ENCODE measurements at regions not wholly inside any gene's neighbourhood (a gene's known extent, or its start where the extent isn't known, plus 50 kb on each side); places are given as distances from the start of the nearest gene placed in this dataset.
"Not testable (repeated sequence)": the region's sequence is repeated elsewhere in the genome, so short reads cannot be mapped to it uniquely, and the experiment has no call there.

DNA sequence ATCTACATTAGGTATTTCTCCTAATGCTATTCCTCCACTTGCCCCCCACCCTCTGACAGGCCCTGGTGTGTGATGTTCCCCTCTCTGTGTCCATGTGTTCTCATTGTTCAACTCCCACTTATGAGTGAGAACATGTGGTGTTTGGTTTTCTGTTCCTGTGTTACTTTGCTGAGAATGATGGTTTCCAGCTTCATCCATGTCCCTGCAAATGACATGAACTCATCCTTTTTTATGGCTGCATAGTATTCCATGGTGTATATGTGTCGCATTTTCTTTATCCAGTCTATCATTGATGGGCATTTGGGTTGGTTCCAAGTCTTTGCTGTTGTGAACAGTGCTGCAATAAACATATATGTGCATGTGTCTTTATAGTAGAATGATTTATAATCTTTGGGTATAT lies 50.6 kb upstream of the GRHL3 start:
- not testable (repeated sequence) for DNase-seq (ENCODE audit: low spot score); FAIRE-seq

DNA sequence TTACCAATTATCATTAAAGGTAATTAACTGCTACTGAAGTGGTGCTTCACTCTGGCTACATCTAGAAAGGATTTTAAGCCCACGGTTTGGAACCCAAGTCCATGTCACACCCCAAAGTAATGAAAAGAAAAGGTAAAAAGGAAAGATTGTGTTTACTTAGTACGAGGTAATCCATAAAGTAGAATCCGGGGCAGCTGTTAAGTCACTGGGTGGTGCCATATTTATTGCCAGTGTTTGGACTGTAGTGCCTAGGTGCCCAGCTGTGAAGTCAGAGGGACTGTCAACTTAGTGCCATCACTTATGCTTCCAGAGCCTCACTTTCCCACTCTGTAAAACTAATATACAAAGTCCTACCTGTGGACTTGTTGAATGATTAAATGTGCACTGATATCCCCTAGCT lies 52.2 kb upstream of the GRHL3 start:
- DNase-seq (ENCODE audit: low spot score) (no peak), FAIRE-seq (no peak)

DNA sequence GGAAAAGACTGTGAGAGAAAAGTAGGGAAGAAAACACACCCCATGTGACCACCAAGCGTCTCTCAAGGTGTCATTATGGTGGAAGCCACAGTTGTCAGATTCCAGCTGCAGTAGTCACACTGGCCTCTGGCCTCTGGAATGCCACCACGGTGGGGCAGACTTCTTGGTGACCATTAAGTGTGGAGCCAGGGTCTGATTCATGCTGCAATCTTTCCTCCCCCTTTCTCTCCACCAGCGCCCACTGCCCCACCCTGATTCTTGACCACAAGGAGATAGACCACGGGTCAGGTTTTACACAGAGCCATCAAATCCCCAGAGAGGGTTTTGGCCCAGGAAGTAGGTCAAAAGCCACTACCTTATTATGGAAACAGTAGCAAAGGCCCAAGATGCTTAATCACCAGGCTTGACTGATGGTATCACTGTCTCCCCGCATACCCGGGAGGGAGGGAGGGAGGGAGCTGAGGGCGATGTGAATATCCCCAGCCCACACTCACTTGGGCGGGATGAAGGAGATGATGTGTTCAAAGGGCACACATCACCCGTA lies 52.7 kb upstream of the GRHL3 start:
- peak; percentile 99 for DNase-seq (ENCODE audit: low spot score)
- peak; percentile 98 for FAIRE-seq

GRCh38 chr1:24263746-24264145 lies 55.4 kb upstream of the GRHL3 start:
- DNase-seq (ENCODE audit: low spot score) (no peak), FAIRE-seq (no peak)

- DNase-seq (ENCODE audit: low spot score) (no peak), FAIRE-seq (no peak)
Measured at GRCh38 chr1:24263211-24263610, 55.9 kb upstream of the GRHL3 start.

DNA sequence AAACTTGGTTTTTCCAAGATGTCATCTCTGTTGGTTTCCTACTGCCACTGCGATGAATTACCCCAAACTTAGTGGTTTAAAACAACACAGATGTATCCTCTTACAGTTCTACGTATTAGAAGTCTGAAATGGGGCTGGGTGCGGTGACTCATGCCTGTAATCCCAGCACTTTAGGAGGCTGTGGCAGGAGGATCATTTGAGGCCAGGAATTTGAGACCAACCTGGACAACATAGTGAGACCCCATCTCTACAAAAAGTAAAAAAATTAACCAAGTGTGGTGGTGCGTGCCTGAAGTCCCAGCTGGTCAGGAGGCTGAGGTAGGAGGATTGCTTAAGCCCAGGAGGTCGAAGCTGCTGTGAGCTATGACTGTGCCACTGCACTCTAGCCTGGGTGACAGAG lies 57.2 kb upstream of the GRHL3 start:
- DNase-seq (ENCODE audit: low spot score) (no peak), FAIRE-seq (no peak)

- DNase-seq (ENCODE audit: low spot score) (no peak), FAIRE-seq (no peak)
Measured at GRCh38 chr1:24258735-24259424, 60.3 kb upstream of the GRHL3 start.

GRCh38 chr1:24257373-24257772 lies 61.8 kb upstream of the GRHL3 start:
- FAIRE-seq, result peak; percentile 66
- DNase-seq (ENCODE audit: low spot score), result peak; percentile 34

GRCh38 chr1:24256687-24257086 lies 62.5 kb upstream of the GRHL3 start:
- no peak for FAIRE-seq

DNA sequence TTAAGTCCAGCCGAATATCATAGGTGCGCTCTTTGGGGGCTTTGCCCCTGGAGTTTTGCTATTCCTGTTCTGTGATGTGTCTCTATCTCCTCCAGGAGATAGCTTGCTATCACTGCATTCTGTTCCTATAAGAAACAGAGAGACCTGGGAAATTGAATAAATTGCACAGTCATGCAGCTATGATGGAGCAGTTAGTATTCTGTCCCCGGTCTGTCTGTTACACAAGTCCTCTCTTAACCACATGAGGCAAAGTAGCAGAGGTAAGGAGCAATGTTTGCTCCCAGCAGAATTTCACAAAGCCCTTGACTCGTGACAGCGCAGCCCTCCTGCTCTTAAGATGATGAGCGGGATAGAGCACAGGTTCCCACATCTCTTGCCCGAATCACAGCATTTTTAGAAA lies 63.9 kb upstream of the GRHL3 start:
- DNase-seq (ENCODE audit: low spot score) (no peak), FAIRE-seq (no peak)

More at GRCh38 chr1:24256687-24257086, 62.5 kb upstream of the GRHL3 start:
- DNase-seq (ENCODE audit: low spot score), result no peak

DNA sequence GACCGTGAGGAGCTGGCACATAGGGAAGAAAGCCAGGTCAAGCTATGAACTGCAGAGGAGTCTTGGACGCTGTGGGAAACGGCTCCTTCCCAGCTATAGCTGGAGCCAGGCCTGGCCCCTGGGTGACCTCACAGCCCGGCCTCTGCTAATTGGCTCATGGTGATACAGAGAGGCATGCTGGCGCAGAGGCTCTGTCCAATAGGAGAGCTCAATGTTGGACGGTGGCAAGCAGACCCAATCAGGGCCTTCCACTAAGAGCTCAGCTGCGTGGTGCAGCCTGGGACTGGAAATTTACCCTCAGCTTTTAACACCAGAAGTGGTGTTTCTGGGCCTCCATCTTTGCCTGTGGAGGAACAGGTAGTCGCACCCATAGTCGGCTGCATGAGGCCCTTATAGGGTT lies 64.4 kb upstream of the GRHL3 start:
- DNase-seq (ENCODE audit: low spot score), result no peak
- FAIRE-seq, result no peak

- no peak for FAIRE-seq
- no peak for DNase-seq (ENCODE audit: low spot score)
Measured at GRCh38 chr1:24253571-24253970, 65.6 kb upstream of the GRHL3 start.

- no peak for DNase-seq (ENCODE audit: low spot score)
- no peak for FAIRE-seq
Measured at GRCh38 chr1:24252185-24252780, 65.2 kb upstream of the IFNLR1 start.

- DNase-seq (ENCODE audit: low spot score) (no peak), FAIRE-seq (no peak)
Measured at GRCh38 chr1:24251501-24251900, 64.4 kb upstream of the IFNLR1 start.

DNA sequence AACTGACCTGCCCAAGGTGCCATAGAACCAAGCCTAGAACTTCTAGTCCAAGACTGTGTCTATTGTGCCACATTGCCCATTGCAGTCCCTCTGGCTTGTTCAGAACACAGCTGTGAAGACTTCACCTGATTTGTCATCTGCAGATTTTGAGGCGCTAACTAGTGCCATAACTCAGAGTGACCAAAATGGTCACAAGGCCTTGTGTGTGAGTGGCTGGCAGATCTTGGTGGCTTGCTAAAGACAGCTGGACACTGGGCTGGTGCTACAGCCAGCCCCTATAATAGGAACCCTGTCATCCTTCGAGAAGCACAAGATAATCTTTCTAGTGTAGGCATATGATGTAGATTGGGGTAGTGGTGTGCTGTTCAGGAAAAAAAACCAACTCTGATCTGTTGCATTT lies 63.7 kb upstream of the IFNLR1 start:
- no peak for FAIRE-seq

DNA sequence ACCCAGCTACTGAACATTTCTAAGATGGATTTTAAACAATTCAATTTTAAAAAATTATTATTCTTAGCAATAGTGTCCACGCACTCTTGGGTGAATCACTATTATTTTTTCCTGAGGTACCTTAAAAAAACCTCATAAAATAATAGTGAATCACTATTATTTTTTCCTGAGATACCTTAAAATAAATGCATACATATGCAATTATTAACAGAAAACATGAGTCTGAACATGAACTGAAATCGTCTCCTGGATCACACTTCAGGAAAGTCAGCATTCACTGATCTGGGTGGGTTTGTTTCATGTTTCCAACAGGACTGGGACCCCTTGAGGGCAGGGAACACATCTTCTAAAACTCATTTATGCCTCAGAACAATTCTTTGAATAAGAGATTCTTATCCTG lies 63.1 kb upstream of the IFNLR1 start:
- no peak for FAIRE-seq
- no peak for DNase-seq (ENCODE audit: low spot score)

More for the DNA sequence above, 63.7 kb upstream of the IFNLR1 start:
- no peak for DNase-seq (ENCODE audit: low spot score)

DNA sequence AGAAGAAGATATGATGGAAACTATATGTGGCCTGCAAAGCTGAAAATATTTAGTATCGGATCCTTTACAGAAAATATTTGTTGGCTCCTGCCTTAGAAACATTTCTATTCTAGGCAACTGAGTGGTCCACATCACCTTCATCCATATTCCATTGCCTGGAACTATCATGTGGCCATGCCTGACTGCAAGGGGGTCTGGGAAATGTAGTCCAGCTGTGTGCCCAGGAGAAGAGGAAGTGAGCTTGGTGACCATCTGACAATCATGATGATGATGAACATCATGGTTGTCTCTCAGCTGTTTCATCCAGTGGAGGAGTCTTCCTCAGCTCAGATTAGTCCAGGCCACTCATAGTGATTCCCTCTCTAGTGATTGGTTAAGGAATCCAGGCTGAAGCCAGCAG lies 61.8 kb upstream of the IFNLR1 start:
- FAIRE-seq (no peak), DNase-seq (ENCODE audit: low spot score) (no peak)

GRCh38 chr1:24247337-24247736 lies 60.2 kb upstream of the IFNLR1 start:
- DNase-seq (ENCODE audit: low spot score); FAIRE-seq: not testable (repeated sequence)

DNA sequence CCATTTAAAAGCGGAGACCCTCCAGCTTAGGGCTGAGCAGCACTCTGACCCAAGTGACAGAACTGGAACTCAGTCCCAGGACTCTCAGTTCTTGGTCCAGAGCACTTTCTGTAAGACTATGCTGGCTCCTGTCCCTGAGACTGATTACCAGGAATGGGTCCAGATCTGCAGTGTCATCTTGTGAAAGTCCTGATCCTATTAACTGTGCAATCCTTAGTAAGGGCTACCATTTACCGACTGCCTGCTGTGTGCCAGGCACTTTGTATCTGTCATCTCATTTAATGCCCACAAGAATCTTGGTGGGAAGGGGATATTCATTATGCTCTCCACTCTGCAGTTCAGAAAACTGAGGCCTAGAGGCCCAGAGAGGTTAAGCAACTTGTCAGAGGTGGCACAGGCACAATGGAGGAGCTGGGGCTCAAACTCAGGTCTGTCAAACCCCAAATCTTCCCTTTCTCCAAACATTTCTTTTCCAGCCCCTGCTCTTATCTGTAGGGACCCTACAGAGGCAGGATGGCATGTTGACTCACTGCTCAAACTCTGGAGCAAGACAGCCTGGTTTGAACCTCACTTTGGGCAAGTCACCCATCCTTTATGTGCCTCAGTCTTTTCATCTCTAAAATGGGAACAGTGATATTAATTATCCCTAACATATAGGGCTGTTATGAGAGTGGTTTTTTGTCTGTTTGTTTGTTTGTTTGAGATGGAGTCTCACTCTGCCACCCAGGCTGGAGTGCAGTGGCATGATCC lies 57.6 kb upstream of the IFNLR1 start:
- FAIRE-seq (no peak), DNase-seq (ENCODE audit: low spot score) (no peak)

DNA sequence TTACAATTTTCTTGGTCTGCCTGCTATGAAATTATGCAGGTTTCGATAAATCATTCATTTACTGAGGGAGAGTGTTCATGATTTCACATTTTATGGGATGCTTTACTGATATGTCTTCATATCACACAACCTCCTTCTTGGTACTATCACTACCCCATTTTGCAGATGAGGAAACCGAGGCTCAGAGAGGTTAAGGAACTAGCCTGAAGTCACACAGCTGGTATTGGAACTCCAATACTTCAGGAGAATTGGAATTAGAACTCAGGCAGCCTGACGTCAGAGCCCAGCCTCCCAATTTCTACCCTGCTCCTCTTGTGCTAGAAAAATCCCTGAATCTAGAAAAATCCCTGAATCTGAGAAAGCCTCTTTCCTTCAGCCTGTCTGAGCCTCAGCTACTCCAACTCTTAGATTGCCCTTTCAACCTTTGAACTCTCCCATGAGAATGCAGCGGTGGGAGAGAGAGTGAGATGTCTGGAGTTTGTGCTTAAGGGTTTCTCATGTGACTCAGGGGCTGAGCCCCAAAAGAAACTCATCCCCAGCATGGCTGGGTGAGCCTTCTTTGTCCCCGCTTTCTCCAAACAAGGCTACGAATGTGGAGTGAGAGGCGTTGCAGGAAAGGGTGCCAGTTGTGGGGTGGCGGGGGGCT lies 50.8 kb upstream of the IFNLR1 start:
- FAIRE-seq, result no peak
- no peak for DNase-seq (ENCODE audit: low spot score)

GRCh38 chr1:24236789-24237371 lies 49.8 kb upstream of the IFNLR1 start:
- DNase-seq (ENCODE audit: low spot score) (no peak), FAIRE-seq (no peak)
